SK-N-SH (cell line): ENCODE measurements at regions not wholly inside any gene's neighbourhood (a gene's known extent, or its start where the extent isn't known, plus 50 kb on each side); places are given as distances from the start of the nearest gene placed in this dataset.

Source experiments
- CTCF ChIA-PET: fragments of 300-600, 350-600 bp; formaldehyde crosslinking; extraction: SDS; loops from one replicate; lab custom pipeline; 2021; lab: Yijun Ruan, JAX
- POLR2A ChIA-PET: fragments of 350-600 bp; sonication (Branson Sonifier 250); formaldehyde crosslinking; extraction: SDS; loops from one replicate; lab custom pipeline; 2020; ENCODE audit warnings: antibody characterized with exemption, inconsistent platforms; lab: Yijun Ruan, JAX
- DNase-seq: peaks from one replicate; pipeline ENCODE4 v3.0.0; 2012
- H2AFZ ChIP-seq: fragments of 200-600 bp; sonication (generic); 2 replicates; pipeline ENCODE4 v1.8.1; 2016; ENCODE audit warnings: antibody characterized with exemption, mild to moderate bottlenecking, low read depth
- H3F3A ChIP-seq: fragments of 200-600 bp; sonication (generic); replicated peaks from 2 replicates; pipeline ENCODE3; 2016; ENCODE audit warnings: antibody characterized with exemption, mild to moderate bottlenecking; ENCODE audit not compliant: insufficient read depth
- H3K27ac ChIP-seq, 2 experiments: fragments of 200-500 bp in 1 of 2; fragments of 200-600 bp in 1 of 2; sonication (Bioruptor generic) in 1 of 2; sonication (generic), shearing (Covaris generic) in 1 of 2; 2 replicates each; pipeline versions ENCODE4 v1.5.1 to v1.6.1; 2014 to 2016; ENCODE audit warnings: low read depth in 2 of 2, inconsistent platforms in 1 of 2, low read length in 1 of 2, mild to moderate bottlenecking in 1 of 2, mixed read lengths in 1 of 2
- H3K27me3 ChIP-seq: fragments of 200-600 bp; sonication (generic), shearing (Covaris generic); 2 replicates; pipeline ENCODE4 v1.6.1; 2016; ENCODE audit warnings: mixed run types; ENCODE audit not compliant: insufficient read depth
- H3K36me3 ChIP-seq, 2 experiments: fragments of 200-500 bp in 1 of 2; fragments of 200-600 bp in 1 of 2; sonication (Bioruptor generic) in 1 of 2; sonication (generic) in 1 of 2; replicated peaks in 1 of 2; 2 replicates each; pipeline versions ENCODE3 to v1.5.1; 2014 to 2016; ENCODE audit warnings: low read length in 1 of 2, mild to moderate bottlenecking in 1 of 2; ENCODE audit not compliant: insufficient read depth in 2 of 2, control insufficient read depth in 1 of 2
- H3K4me1 ChIP-seq, 2 experiments: fragments of 200-500 bp in 1 of 2; fragments of 200-600 bp in 1 of 2; sonication (Bioruptor generic) in 1 of 2; sonication (generic), shearing (Covaris generic) in 1 of 2; 2 replicates each; pipeline versions ENCODE4 v1.5.1 to v1.6.1; 2014 to 2016; ENCODE audit warnings: low read depth in 1 of 2, low read length in 1 of 2, mixed run types in 1 of 2; ENCODE audit not compliant: insufficient read depth in 2 of 2, control insufficient read depth in 1 of 2
- H3K4me2 ChIP-seq: fragments of 200-600 bp; sonication (generic), shearing (Covaris generic); 2 replicates; pipeline ENCODE4 v1.6.1; 2017; ENCODE audit warnings: mixed run types
- H3K4me3 ChIP-seq, 2 experiments: fragments of 200-500 bp in 1 of 2; fragments of 200-600 bp in 1 of 2; sonication (Bioruptor generic) in 1 of 2; sonication (generic), shearing (Covaris generic) in 1 of 2; 2 replicates each; pipeline versions ENCODE4 v1.5.1 to v1.8.1; 2014 to 2016; ENCODE audit warnings: low read depth in 2 of 2, inconsistent platforms in 1 of 2, low read length in 1 of 2, mild to moderate bottlenecking in 1 of 2, mixed read lengths in 1 of 2, moderate library complexity in 1 of 2
- H3K79me2 ChIP-seq: fragments of 200-600 bp; sonication (generic); 2 replicates; pipeline ENCODE4 v1.8.1; 2017; ENCODE audit warnings: mild to moderate bottlenecking; ENCODE audit not compliant: insufficient read depth
- H3K9ac ChIP-seq: fragments of 200-600 bp; sonication (generic); 2 replicates; pipeline ENCODE4 v1.6.1; 2017; ENCODE audit warnings: mixed run types
- H3K9me2 ChIP-seq: fragments of 200-600 bp; sonication (generic); 2 replicates; pipeline ENCODE4 v1.6.1; 2017; ENCODE audit warnings: mixed run types
- H3K9me3 ChIP-seq: fragments of 200-600 bp; sonication (generic); 2 replicates; pipeline ENCODE4 v1.6.1; 2017; ENCODE audit warnings: mixed run types, mild to moderate bottlenecking, moderate library complexity
- H4K20me1 ChIP-seq: fragments of 200-600 bp; sonication (generic); 2 replicates; pipeline ENCODE4 v1.6.1; 2017; ENCODE audit warnings: mild to moderate bottlenecking, mixed run types; ENCODE audit not compliant: insufficient read depth
- EZH2phosphoT487 ChIP-seq: fragments of 200-600 bp; sonication (generic); IDR thresholded peaks from 2 replicates; pipeline ENCODE4 v1.6.1; 2017; ENCODE audit warnings: low read depth, mixed run types, mild to moderate bottlenecking, antibody characterized with exemption, moderate library complexity, borderline replicate concordance
- FOSL2 ChIP-seq: IDR thresholded peaks from 2 replicates; pipeline ENCODE4 v1.4.0; 2012; ENCODE audit warnings: low read depth, mild to moderate bottlenecking, moderate library complexity, borderline replicate concordance
- FOXM1 ChIP-seq: IDR thresholded peaks from 2 replicates; pipeline ENCODE4 v1.4.0; 2012; ENCODE audit warnings: low read depth, mild to moderate bottlenecking
- GABPA ChIP-seq: IDR thresholded peaks from 2 replicates; pipeline ENCODE4 v1.4.0; 2012; ENCODE audit warnings: low read depth, mild to moderate bottlenecking
- JUND ChIP-seq: IDR thresholded peaks from 2 replicates; pipeline ENCODE4 v1.4.0; 2012
- MEF2A ChIP-seq: IDR thresholded peaks from 2 replicates; pipeline ENCODE4 v1.4.0; 2012; ENCODE audit warnings: low read depth, borderline replicate concordance
- MXI1 ChIP-seq: IDR thresholded peaks from 2 replicates; pipeline ENCODE4 v1.6.1; 2012; ENCODE audit warnings: mild to moderate bottlenecking, low read depth, low read length, improper control_type of control experiment
- NRF1 ChIP-seq: IDR thresholded peaks from 2 replicates; pipeline ENCODE4 v1.6.1; 2012; ENCODE audit warnings: low read depth, mild to moderate bottlenecking, low read length
- POLR2AphosphoS5 ChIP-seq: IDR thresholded peaks from 2 replicates; pipeline ENCODE4 v1.6.1; 2012; ENCODE audit warnings: low read depth, low read length
- RCOR1 ChIP-seq: fragments of 150-350 bp; IDR thresholded peaks from 2 replicates; pipeline ENCODE4 v1.6.1; 2017; ENCODE audit warnings: antibody characterized with exemption, low read length
- RXRA ChIP-seq: IDR thresholded peaks from 2 replicates; pipeline ENCODE4 v1.4.0; 2012; ENCODE audit warnings: low read depth, mild to moderate bottlenecking, borderline replicate concordance
- TCF12 ChIP-seq: IDR thresholded peaks from 2 replicates; pipeline ENCODE4 v1.4.0; 2012
- TEAD4 ChIP-seq: IDR thresholded peaks from 2 replicates; pipeline ENCODE4 v1.4.0; 2012; ENCODE audit warnings: mild to moderate bottlenecking, borderline replicate concordance; ENCODE audit not compliant: insufficient read depth
- YY1 ChIP-seq: IDR thresholded peaks from 2 replicates; pipeline ENCODE4 v1.4.0; 2012; ENCODE audit warnings: low read depth, mild to moderate bottlenecking
- WGBS: methylation state at CpG from one replicate; pipeline ENCODE4 v1.1.6; 2017; ENCODE audit warnings: low lambda C conversion rate; 5-methylcytosine and 5-hydroxymethylcytosine counted together
- TF ChIP-seq, protein P1 (sequence below): IDR thresholded peaks from 2 replicates; pipeline ENCODE4 v1.6.1; 2012; ENCODE audit warnings: mild to moderate bottlenecking, low read depth, low read length, moderate library complexity
- TF ChIP-seq, protein P2 (sequence below): IDR thresholded peaks from 2 replicates; pipeline ENCODE4 v1.4.0; 2012; ENCODE audit warnings: low read depth
- TF ChIP-seq, protein P3 (sequence below): IDR thresholded peaks from 2 replicates; pipeline ENCODE4 v1.4.0; 2012; ENCODE audit warnings: low read depth, borderline replicate concordance
- TF ChIP-seq, protein P4 (sequence below): fragments of 150-350 bp; IDR thresholded peaks from 2 replicates; pipeline ENCODE4 v1.6.1; 2017; ENCODE audit warnings: antibody characterized with exemption, low read length, low read depth, borderline replicate concordance

DNA sequence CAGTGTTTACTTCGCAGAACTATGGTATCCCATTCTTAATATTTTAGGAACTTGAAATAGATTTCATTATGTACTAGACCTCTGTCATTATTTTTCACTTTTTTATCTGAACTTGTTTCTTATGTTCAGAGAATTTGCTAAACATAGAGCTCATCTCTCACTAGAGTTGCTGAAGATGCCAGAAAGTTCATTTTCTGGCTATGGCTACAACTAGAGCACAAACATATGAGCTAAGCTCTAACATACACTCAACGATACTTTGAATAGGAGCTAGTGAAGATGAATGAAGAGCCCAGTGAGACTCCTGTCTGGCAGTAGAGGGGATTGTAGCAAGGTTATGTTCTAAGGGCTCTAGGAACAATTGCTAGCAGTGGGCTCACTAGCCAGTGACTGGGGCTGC is 582.2 kb downstream of the KIF4B start:
- H3K4me2 ChIP-seq, result no peak overlapping the region
- H3K79me2 ChIP-seq, result no peaks in the 10 kb centered on the region
- DNase-seq, result no peak
- H3K36me3 ChIP-seq, result no peaks in the 10 kb centered on the region
- no peaks in the 10 kb centered on the region for H3K9me3 ChIP-seq
- 19% methylated on average over 2 of the region's 2 CpGs for WGBS
- ChIA-PET POLR2A (no interaction called here), CTCF (no interaction called here)
- H2AFZ ChIP-seq, result no peak overlapping the region
- no peaks in the 10 kb centered on the region for H3K4me1 ChIP-seq
- TF ChIP-seq GABPA, result no peak
- TF ChIP-seq MEF2A, result no peak
- TF ChIP-seq, protein P1, sequence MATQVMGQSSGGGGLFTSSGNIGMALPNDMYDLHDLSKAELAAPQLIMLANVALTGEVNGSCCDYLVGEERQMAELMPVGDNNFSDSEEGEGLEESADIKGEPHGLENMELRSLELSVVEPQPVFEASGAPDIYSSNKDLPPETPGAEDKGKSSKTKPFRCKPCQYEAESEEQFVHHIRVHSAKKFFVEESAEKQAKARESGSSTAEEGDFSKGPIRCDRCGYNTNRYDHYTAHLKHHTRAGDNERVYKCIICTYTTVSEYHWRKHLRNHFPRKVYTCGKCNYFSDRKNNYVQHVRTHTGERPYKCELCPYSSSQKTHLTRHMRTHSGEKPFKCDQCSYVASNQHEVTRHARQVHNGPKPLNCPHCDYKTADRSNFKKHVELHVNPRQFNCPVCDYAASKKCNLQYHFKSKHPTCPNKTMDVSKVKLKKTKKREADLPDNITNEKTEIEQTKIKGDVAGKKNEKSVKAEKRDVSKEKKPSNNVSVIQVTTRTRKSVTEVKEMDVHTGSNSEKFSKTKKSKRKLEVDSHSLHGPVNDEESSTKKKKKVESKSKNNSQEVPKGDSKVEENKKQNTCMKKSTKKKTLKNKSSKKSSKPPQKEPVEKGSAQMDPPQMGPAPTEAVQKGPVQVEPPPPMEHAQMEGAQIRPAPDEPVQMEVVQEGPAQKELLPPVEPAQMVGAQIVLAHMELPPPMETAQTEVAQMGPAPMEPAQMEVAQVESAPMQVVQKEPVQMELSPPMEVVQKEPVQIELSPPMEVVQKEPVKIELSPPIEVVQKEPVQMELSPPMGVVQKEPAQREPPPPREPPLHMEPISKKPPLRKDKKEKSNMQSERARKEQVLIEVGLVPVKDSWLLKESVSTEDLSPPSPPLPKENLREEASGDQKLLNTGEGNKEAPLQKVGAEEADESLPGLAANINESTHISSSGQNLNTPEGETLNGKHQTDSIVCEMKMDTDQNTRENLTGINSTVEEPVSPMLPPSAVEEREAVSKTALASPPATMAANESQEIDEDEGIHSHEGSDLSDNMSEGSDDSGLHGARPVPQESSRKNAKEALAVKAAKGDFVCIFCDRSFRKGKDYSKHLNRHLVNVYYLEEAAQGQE, result no peak
- H4K20me1 ChIP-seq, result no peaks in the 10 kb centered on the region
- no peaks in the 10 kb centered on the region for H3F3A ChIP-seq
- no peak overlapping the region for H3K4me3 ChIP-seq
- H3K9ac ChIP-seq, result no peak overlapping the region
- H3K27ac ChIP-seq, result no peak overlapping the region
- no peaks in the 10 kb centered on the region for H3K9me2 ChIP-seq
- H3K27me3 ChIP-seq, result no peaks in the 10 kb centered on the region

DNA sequence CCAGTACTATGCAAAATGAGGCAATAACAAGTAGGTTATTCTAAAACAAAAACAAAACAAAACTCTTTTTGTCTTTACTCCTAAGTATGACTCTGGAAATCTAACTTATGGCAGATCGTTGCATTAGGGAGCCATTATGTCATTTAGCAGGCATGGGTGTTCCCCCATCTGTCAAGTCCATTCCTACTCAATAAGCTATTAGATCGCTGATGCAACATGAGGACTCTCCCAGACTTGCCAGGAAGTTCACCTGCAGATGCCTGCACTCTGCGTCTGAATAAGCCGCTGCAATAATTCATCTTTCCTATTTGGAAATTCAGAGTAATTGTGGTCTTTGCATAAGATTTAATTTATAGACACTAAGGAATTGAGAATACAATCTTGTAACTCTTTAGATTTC is 585.0 kb downstream of the KIF4B start:
- POLR2A ChIA-PET, result no interaction called here
- no peaks in the 10 kb centered on the region for H3K79me2 ChIP-seq
- CTCF ChIA-PET, result no interaction called here
- TF ChIP-seq RCOR1 (no peak), TCF12 (no peak), TEAD4 (no peak), FOXM1 (no peak), MXI1 (no peak), EZH2phosphoT487 (no peak), RXRA (no peak), MEF2A (no peak), YY1 (no peak), POLR2AphosphoS5 (no peak), NRF1 (no peak), FOSL2 (no peak), JUND (no peak)
- TF ChIP-seq, protein P1, result no peak
- TF ChIP-seq, protein P2, sequence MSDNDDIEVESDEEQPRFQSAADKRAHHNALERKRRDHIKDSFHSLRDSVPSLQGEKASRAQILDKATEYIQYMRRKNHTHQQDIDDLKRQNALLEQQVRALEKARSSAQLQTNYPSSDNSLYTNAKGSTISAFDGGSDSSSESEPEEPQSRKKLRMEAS, result no peak
- TF ChIP-seq, protein P3, sequence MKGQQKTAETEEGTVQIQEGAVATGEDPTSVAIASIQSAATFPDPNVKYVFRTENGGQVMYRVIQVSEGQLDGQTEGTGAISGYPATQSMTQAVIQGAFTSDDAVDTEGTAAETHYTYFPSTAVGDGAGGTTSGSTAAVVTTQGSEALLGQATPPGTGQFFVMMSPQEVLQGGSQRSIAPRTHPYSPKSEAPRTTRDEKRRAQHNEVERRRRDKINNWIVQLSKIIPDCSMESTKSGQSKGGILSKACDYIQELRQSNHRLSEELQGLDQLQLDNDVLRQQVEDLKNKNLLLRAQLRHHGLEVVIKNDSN, result no peak
- TF ChIP-seq, protein P4, sequence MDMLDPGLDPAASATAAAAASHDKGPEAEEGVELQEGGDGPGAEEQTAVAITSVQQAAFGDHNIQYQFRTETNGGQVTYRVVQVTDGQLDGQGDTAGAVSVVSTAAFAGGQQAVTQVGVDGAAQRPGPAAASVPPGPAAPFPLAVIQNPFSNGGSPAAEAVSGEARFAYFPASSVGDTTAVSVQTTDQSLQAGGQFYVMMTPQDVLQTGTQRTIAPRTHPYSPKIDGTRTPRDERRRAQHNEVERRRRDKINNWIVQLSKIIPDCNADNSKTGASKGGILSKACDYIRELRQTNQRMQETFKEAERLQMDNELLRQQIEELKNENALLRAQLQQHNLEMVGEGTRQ, result no peak

More for the DNA sequence above, 585.0 kb downstream of the KIF4B start:
- Histone ChIP-seq H3K9me2 (no peaks in the 10 kb centered on the region), H4K20me1 (no peaks in the 10 kb centered on the region), H3K27me3 (no peaks in the 10 kb centered on the region), H2AFZ (no peak overlapping the region), H3K36me3 (no peaks in the 10 kb centered on the region), H3K9me3 (no peaks in the 10 kb centered on the region), H3K4me1 (no peaks in the 10 kb centered on the region), H3K27ac (no peak overlapping the region), H3K4me3 (no peak overlapping the region), H3K9ac (no peak overlapping the region), H3F3A (no peaks in the 10 kb centered on the region), H3K4me2 (no peak overlapping the region)
- WGBS, result 23% methylated on average over 4 of the region's 4 CpGs
- no peak for DNase-seq
